Right lobe of liver (tissue), 6 donors: ENCODE measurements at regions not wholly inside any gene's neighbourhood (a gene's known extent, or its start where the extent isn't known, plus 50 kb on each side); places are given as distances from the start of the nearest gene placed in this dataset.

Experiments used
- ATAC-seq, 4 donors: fragments of 200-7000 bp; cut with Tn5 transposase; one replicate each; pipeline ENCODE4 v1.9.1; 2020; ENCODE audit warnings: mild to moderate bottlenecking in 4 of 4, moderate library complexity in 4 of 4
- DNase-seq, 3 donors: peaks; one replicate each; pipeline ENCODE4 v3.0.0-alpha.2; 2020
- H3K27ac ChIP-seq, 3 donors: fragments of 200-600 bp; one replicate each; pipeline ENCODE4 v1.8.0; 2022
- H3K27me3 ChIP-seq, 2 donors: fragments of 200-600 bp; one replicate each; pipeline ENCODE4 v1.8.0; 2022
- H3K36me3 ChIP-seq, 4 donors: fragments of 200-600 bp; sonication (generic) in 1 of 4; one replicate each; pipeline versions ENCODE4 v1.5.1 to v1.8.0; 2017 to 2022; ENCODE audit warnings: control low read depth in 1 of 4
- H3K4me1 ChIP-seq, 4 donors: fragments of 200-600 bp; sonication (generic) in 1 of 4; one replicate each; pipeline versions ENCODE4 v1.5.1 to v1.8.0; 2017 to 2022; ENCODE audit warnings: control low read depth in 1 of 4
- H3K4me3 ChIP-seq, 3 donors: fragments of 200-600 bp; one replicate each; pipeline ENCODE4 v1.8.0; 2022
- H3K9me3 ChIP-seq, 4 donors: fragments of 200-600 bp; sonication (generic) in 1 of 4; one replicate each; pipeline versions ENCODE4 v1.5.1 to v1.8.0; 2017 to 2022; ENCODE audit warnings: control low read depth in 1 of 4
- CTCF ChIP-seq, 4 donors: fragments of 200-600 bp in 3 of 4; fragments of 450-650 bp in 1 of 4; IDR thresholded peaks; one replicate each; pipeline versions ENCODE4 v1.5.1 to v1.8.0; 2016 to 2022; ENCODE audit warnings: antibody characterized with exemption in 4 of 4, mild to moderate bottlenecking in 2 of 4
- POLR2A ChIP-seq: fragments of 450-650 bp; IDR thresholded peaks from one replicate; pipeline ENCODE4 v1.6.1; 2017; ENCODE audit warnings: antibody characterized with exemption, mild to moderate bottlenecking
- WGBS: methylation state at CpG from one replicate; pipeline ENCODE4 v1.1.6; 2018; ENCODE audit warnings: low coverage, low lambda C conversion rate; ENCODE audit not compliant: insufficient coverage; ENCODE audit errors: missing lambda C conversion rate; 5-methylcytosine and 5-hydroxymethylcytosine counted together
- intact Hi-C, 2 donors: fragments of 100-400 bp; cut with DNase I; formaldehyde crosslinking; loops; one replicate each; pipeline versions ENCODE4 v1.11.2 to v1.14.1; 2022
- donor health status: DM: no; HTN: yes; CAD: no.
- donor health status: DM: no; HTN: no; CAD: no.
- donor health status: DM: no; HTN: no; CAD: no.
- donor health status: DM: no; HTN: yes; CAD: no.
- donor health status: DM: no; HTN: yes; CAD: no.

GRCh38 chr7:127487381-127487780, 94.9 kb upstream of the ZNF800 start:
- 31% methylated on average over 2 of the region's 3 CpGs for WGBS
- DNase-seq (no peak), ATAC-seq (no peak)
- TF ChIP-seq CTCF (IDR thresholded peaks at IDR 0.05) (no peak), POLR2A (no peak)
- Histone ChIP-seq H3K4me3 (no peak overlapping the region), H3K27ac (no peak overlapping the region), H3K4me1 (no peaks in the 10 kb centered on the region), H3K9me3 (no peaks in the 10 kb centered on the region), H3K36me3 (no peaks in the 10 kb centered on the region), H3K27me3 (no peaks in the 10 kb centered on the region)
- intact Hi-C loops = no loop called here

DNA sequence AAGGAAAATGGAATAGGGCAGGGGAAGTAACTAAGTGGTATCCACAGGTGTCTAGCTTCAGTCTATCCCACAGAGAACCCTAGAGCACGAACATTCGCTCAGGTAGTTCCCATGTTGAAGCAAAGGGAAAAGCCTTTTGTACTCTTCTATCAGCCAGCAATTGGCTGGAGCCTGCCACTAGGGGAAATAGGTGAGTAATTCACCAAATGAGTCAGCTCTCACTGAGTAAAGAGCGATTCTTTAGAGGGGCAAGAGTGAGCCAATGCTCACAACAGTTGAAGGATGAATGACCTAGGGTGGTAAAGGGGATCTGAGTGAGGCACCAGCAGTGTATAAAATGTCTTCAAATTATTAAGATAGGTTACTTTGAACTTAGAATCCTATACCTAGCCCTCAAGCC, 94.1 kb upstream of the ZNF800 start:
- 71% methylated on average over 3 of the region's 3 CpGs for WGBS
- no peak for ATAC-seq

GRCh38 chr7:127485482-127485881, 93.0 kb upstream of the ZNF800 start:
- intact Hi-C loops = no loop called here
- no peaks in the 10 kb centered on the region for H3K9me3 ChIP-seq
- no peaks in the 10 kb centered on the region for H3K36me3 ChIP-seq
- no peak overlapping the region for H3K27ac ChIP-seq
- no peaks in the 10 kb centered on the region for H3K4me1 ChIP-seq
- ATAC-seq = no peak
- DNase-seq = no peak
- TF ChIP-seq POLR2A = no peak
- TF ChIP-seq CTCF (IDR thresholded peaks at IDR 0.05) = no peak
- H3K4me3 ChIP-seq = no peak overlapping the region
- H3K27me3 ChIP-seq = no peaks in the 10 kb centered on the region

More for the DNA sequence above, 94.1 kb upstream of the ZNF800 start:
- Histone ChIP-seq H3K4me1 (no peaks in the 10 kb centered on the region), H3K36me3 (no peaks in the 10 kb centered on the region), H3K4me3 (no peak overlapping the region), H3K27me3 (no peaks in the 10 kb centered on the region), H3K27ac (no peak overlapping the region), H3K9me3 (no peaks in the 10 kb centered on the region)
- intact Hi-C loops = no loop called here
- DNase-seq = no peak
- TF ChIP-seq POLR2A (no peak), CTCF (IDR thresholded peaks at IDR 0.05) (no peak)

DNA sequence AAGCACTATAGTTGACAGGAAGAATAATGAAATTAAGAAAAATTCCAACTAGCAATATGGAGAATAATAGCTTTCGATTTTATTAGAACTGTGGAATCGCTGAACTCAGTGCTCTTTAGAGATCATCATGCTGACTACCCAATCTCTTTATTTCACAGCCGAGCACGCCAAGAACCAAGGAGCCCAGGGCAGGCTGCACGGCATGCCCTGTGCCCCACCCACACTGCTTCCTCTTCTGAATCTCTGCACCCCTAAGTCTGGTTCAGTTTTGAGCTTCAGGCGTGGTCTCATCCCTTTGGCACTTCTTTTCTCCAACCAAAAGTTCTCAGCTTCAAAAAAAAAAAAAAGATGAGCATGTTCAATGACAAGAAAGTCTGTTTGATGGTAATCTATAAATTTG, 92.4 kb upstream of the ZNF800 start:
- DNase-seq (no peak), ATAC-seq (no peak)
- WGBS = 70% methylated on average over 6 of the region's 6 CpGs
- Histone ChIP-seq H3K4me1 (no peaks in the 10 kb centered on the region), H3K27me3 (no peaks in the 10 kb centered on the region), H3K9me3 (no peaks in the 10 kb centered on the region), H3K27ac (no peak overlapping the region), H3K4me3 (no peak overlapping the region), H3K36me3 (no peaks in the 10 kb centered on the region)
- intact Hi-C loops = no loop called here
- TF ChIP-seq CTCF (IDR thresholded peaks at IDR 0.05) = no peak
- no peak for TF ChIP-seq POLR2A

DNA sequence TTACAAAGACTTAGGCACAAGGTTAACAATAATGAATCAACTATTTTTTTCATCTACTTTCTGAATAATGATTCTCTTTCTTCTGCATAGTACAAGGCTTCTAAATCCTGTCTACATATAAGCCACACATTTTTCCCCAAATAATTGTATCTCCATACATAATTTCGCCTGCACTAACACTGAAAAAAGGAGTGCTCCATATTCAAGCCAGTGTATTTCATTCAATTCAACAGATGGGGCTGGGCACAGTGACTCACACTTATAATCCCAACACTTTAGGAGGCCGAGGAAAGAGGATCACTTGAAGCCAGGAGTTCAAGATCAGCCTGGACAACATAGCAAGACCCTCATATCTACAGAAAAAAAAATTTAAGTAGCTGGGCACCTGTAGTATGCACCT, 86.0 kb upstream of the ZNF800 start:
- intact Hi-C loops = no loop called here
- Histone ChIP-seq H3K27me3 (no peaks in the 10 kb centered on the region), H3K36me3 (no peaks in the 10 kb centered on the region), H3K4me3 (no peak overlapping the region), H3K27ac (no peak overlapping the region), H3K9me3 (no peaks in the 10 kb centered on the region), H3K4me1 (no peaks in the 10 kb centered on the region)
- ATAC-seq (no peak), DNase-seq (no peak)
- no peak for TF ChIP-seq POLR2A
- TF ChIP-seq CTCF (IDR thresholded peaks at IDR 0.05) = no peak
- 51% methylated on average over 2 of the region's 2 CpGs for WGBS
